ENCODE measurements at regions not wholly inside any gene's neighbourhood (a gene's known extent, or its start where the extent isn't known, plus 50 kb on each side); places are given as distances from the start of the nearest gene placed in this dataset.

DNA sequence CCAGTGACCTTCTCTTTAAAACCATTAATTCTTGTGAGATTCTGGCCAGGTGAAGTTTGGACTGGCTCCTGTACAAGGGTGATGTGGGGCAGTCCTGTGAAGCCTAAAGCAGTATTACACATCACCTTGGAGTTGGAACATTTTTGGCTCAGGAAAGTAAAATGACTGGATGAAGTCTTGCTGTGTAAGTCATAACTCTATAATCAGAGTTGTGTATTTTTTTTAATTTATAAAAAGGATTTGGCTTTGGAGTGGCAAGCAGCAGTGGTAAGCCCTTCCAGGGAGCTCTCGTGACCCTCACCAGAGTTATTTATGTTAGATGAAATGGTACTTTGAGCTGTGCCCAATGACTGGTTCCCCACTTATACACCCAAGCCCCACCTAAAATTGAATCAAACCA is 331.2 kb upstream of the DCBLD2 start:
- no peak overlapping the region for H3K9ac ChIP-seq (ENCODE audit: low read length)
- no peaks in the 10 kb centered on the region for H3K9me2 ChIP-seq (replicated peaks; ENCODE audit: insufficient read depth, low read length)
- H2AFZ ChIP-seq (ENCODE audit: low read depth, low read length, severe bottlenecking): no peak overlapping the region
- H4K20me1 ChIP-seq (ENCODE audit: low read depth, low read length): no peaks in the 10 kb centered on the region
- H3K9me3 ChIP-seq (ENCODE audit: insufficient read depth, low read length): no peaks in the 10 kb centered on the region
- H3K4me2 ChIP-seq (ENCODE audit: low read depth, low read length, poor library complexity, severe bottlenecking): no peak overlapping the region
- no peaks in the 10 kb centered on the region for H3K27me3 ChIP-seq (ENCODE audit: low read length)
- no peaks in the 10 kb centered on the region for H3F3A ChIP-seq (ENCODE audit: insufficient read depth)
- no peaks in the 10 kb centered on the region for H3K36me3 ChIP-seq (ENCODE audit: low read length)
- TF ChIP-seq, protein P1, sequence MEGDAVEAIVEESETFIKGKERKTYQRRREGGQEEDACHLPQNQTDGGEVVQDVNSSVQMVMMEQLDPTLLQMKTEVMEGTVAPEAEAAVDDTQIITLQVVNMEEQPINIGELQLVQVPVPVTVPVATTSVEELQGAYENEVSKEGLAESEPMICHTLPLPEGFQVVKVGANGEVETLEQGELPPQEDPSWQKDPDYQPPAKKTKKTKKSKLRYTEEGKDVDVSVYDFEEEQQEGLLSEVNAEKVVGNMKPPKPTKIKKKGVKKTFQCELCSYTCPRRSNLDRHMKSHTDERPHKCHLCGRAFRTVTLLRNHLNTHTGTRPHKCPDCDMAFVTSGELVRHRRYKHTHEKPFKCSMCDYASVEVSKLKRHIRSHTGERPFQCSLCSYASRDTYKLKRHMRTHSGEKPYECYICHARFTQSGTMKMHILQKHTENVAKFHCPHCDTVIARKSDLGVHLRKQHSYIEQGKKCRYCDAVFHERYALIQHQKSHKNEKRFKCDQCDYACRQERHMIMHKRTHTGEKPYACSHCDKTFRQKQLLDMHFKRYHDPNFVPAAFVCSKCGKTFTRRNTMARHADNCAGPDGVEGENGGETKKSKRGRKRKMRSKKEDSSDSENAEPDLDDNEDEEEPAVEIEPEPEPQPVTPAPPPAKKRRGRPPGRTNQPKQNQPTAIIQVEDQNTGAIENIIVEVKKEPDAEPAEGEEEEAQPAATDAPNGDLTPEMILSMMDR (IDR thresholded peaks at IDR 0.05; ENCODE audit: insufficient read depth, low read length, poor library complexity, severe bottlenecking): no peak
- no peak overlapping the region for H3K27ac ChIP-seq (ENCODE audit: low read depth, low read length)
- no peak overlapping the region for H3K4me3 ChIP-seq (ENCODE audit: insufficient read depth, low read length, poor library complexity, severe bottlenecking)
- no peaks in the 10 kb centered on the region for H3K79me2 ChIP-seq (ENCODE audit: insufficient read depth, low read length)

DNA sequence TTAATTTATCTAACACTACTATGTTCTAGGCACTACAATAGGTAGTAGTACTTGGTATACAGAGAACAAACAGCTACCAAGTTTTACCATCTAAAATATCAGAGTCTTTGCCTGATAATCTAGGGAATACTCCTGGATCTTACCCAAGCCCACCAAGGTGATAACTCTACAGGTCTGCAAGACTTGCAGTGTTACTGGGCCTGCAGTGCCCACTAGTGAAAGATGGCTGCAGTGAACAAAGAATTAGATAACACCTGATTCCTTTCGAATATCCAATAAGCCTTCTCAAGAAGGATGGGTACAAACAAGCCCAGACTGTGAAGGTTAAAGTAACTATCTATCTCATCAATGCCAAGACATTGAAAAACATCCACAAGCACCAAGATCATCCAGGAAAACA is 317.0 kb upstream of the DCBLD2 start:
- H4K20me1 ChIP-seq (ENCODE audit: low read depth, low read length): no peaks in the 10 kb centered on the region
- H3K4me3 ChIP-seq (ENCODE audit: insufficient read depth, low read length, poor library complexity, severe bottlenecking): no peak overlapping the region
- H3K9me2 ChIP-seq (replicated peaks; ENCODE audit: insufficient read depth, low read length): no peaks in the 10 kb centered on the region
- H2AFZ ChIP-seq (ENCODE audit: low read depth, low read length, severe bottlenecking): no peak overlapping the region
- H3K36me3 ChIP-seq (ENCODE audit: low read length): no peaks in the 10 kb centered on the region
- H3K27ac ChIP-seq (ENCODE audit: low read depth, low read length): no peak overlapping the region
- no peaks in the 10 kb centered on the region for H3F3A ChIP-seq (ENCODE audit: insufficient read depth)
- TF ChIP-seq EZH2phosphoT487 (conservative IDR thresholded peaks at IDR 0.05; ENCODE audit: low read length): no peak
- TF ChIP-seq, protein P1 (IDR thresholded peaks at IDR 0.05; ENCODE audit: insufficient read depth, low read length, poor library complexity, severe bottlenecking): no peak
- no peaks in the 10 kb centered on the region for H3K9me3 ChIP-seq (ENCODE audit: insufficient read depth, low read length)
- H3K79me2 ChIP-seq (ENCODE audit: insufficient read depth, low read length): no peaks in the 10 kb centered on the region
- H3K27me3 ChIP-seq (ENCODE audit: low read length): no peaks in the 10 kb centered on the region
- H3K4me2 ChIP-seq (ENCODE audit: low read depth, low read length, poor library complexity, severe bottlenecking): no peak overlapping the region
- H3K9ac ChIP-seq (ENCODE audit: low read length): no peak overlapping the region

DNA sequence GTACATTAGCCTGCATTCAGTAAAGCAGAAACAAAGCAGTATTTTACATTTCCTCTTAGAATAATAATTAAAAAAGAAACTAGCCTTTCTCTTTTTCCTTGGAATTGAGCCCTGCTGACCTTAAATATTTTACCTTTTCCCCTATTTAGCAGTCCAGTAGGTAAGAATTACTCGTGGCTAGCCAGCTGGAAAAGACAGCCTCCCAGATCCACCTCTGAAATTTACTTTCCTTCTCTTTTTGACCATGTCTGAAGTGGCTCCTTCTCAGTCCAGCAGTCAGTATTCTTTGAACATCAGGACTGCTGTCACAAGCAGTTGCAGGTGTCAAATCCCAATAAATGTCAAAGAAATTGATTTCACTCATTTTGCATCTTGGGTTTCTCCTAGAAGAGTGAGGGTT is 311.5 kb upstream of the DCBLD2 start:
- Histone ChIP-seq H2AFZ (ENCODE audit: low read depth, low read length, severe bottlenecking) (no peak overlapping the region), H3K79me2 (ENCODE audit: insufficient read depth, low read length) (no peaks in the 10 kb centered on the region), H3K9me2 (replicated peaks; ENCODE audit: insufficient read depth, low read length) (no peaks in the 10 kb centered on the region), H3K9me3 (ENCODE audit: insufficient read depth, low read length) (no peaks in the 10 kb centered on the region), H4K20me1 (ENCODE audit: low read depth, low read length) (no peaks in the 10 kb centered on the region), H3K9ac (ENCODE audit: low read length) (no peak overlapping the region), H3K27ac (ENCODE audit: low read depth, low read length) (no peak overlapping the region), H3K4me2 (ENCODE audit: low read depth, low read length, poor library complexity, severe bottlenecking) (no peak overlapping the region), H3F3A (ENCODE audit: insufficient read depth) (no peaks in the 10 kb centered on the region), H3K4me3 (ENCODE audit: insufficient read depth, low read length, poor library complexity, severe bottlenecking) (no peak overlapping the region), H3K36me3 (ENCODE audit: low read length) (no peaks in the 10 kb centered on the region), H3K27me3 (ENCODE audit: low read length) (no peaks in the 10 kb centered on the region)
- TF ChIP-seq, protein P1 (IDR thresholded peaks at IDR 0.05; ENCODE audit: insufficient read depth, low read length, poor library complexity, severe bottlenecking): no peak
- no peak for TF ChIP-seq EZH2phosphoT487 (conservative IDR thresholded peaks at IDR 0.05; ENCODE audit: low read length)

DNA sequence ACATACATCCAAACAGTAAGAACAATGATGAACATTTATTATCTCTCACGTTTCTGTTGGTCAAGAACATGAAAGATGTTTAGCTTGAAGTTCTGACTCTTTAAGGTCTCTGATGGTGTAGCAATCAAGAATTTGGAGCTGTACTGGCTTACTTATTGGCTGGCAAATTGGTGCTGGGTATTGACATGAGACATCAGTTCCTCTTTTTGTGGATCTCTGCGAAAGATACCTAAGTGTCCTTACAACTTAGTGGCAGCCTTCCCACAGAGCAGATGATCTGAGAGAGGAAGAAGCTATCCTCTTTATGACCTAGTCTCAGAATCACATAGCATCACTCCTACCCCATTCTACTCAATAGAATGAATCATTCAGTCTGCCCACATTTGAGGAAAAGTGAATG is 309.8 kb upstream of the DCBLD2 start:
- no peak overlapping the region for H3K9ac ChIP-seq (ENCODE audit: low read length)
- H4K20me1 ChIP-seq (ENCODE audit: low read depth, low read length): no peaks in the 10 kb centered on the region
- TF ChIP-seq, protein P1 (IDR thresholded peaks at IDR 0.05; ENCODE audit: insufficient read depth, low read length, poor library complexity, severe bottlenecking): no peak
- TF ChIP-seq EZH2phosphoT487 (conservative IDR thresholded peaks at IDR 0.05; ENCODE audit: low read length): no peak
- H3K36me3 ChIP-seq (ENCODE audit: low read length): no peaks in the 10 kb centered on the region
- H2AFZ ChIP-seq (ENCODE audit: low read depth, low read length, severe bottlenecking): no peak overlapping the region
- no peaks in the 10 kb centered on the region for H3F3A ChIP-seq (ENCODE audit: insufficient read depth)
- H3K9me2 ChIP-seq (replicated peaks; ENCODE audit: insufficient read depth, low read length): no peaks in the 10 kb centered on the region
- H3K79me2 ChIP-seq (ENCODE audit: insufficient read depth, low read length): no peaks in the 10 kb centered on the region
- H3K9me3 ChIP-seq (ENCODE audit: insufficient read depth, low read length): no peaks in the 10 kb centered on the region
- H3K27me3 ChIP-seq (ENCODE audit: low read length): no peaks in the 10 kb centered on the region
- H3K4me3 ChIP-seq (ENCODE audit: insufficient read depth, low read length, poor library complexity, severe bottlenecking): no peak overlapping the region
- no peak overlapping the region for H3K4me2 ChIP-seq (ENCODE audit: low read depth, low read length, poor library complexity, severe bottlenecking)
- H3K27ac ChIP-seq (ENCODE audit: low read depth, low read length): no peak overlapping the region

Measured in SU-DHL-6 (cell line).